HEK293T (cell line): ENCODE measurements at regions not wholly inside any gene's neighbourhood (a gene's known extent, or its start where the extent isn't known, plus 50 kb on each side); places are given as distances from the start of the nearest gene placed in this dataset.
"Not testable (repeated sequence)": the region's sequence is repeated elsewhere in the genome, so short reads cannot be mapped to it uniquely, and the experiment has no call there.

Experiments used
- CTCF ChIA-PET: fragments of 350-600 bp; formaldehyde crosslinking; extraction: SDS; loops from one replicate; lab custom pipeline; 2021; ENCODE audit warnings: antibody characterized with exemption, inconsistent platforms; lab: Yijun Ruan, JAX
- POLR2A ChIA-PET: fragments of 350-600 bp; formaldehyde crosslinking; extraction: SDS; loops from one replicate; lab custom pipeline; 2020; ENCODE audit warnings: antibody characterized with exemption, inconsistent platforms; lab: Yijun Ruan, JAX
- DNase-seq: peaks from one replicate; pipeline ENCODE4 v3.0.0; 2012; ENCODE audit warnings: mixed read lengths; ENCODE audit errors: extremely low spot score
- ARNT ChIP-seq: fragments of 450-650 bp; IDR thresholded peaks from 2 replicates; pipeline ENCODE4 v1.6.1; 2017; ENCODE audit warnings: mild to moderate bottlenecking
- BHLHE40 ChIP-seq: fragments of 450-650 bp; IDR thresholded peaks from 2 replicates; pipeline ENCODE4 v1.6.1; 2016; ENCODE audit warnings: mild to moderate bottlenecking, moderate library complexity, borderline replicate concordance
- CTBP1 ChIP-seq: fragments of 450-650 bp; IDR thresholded peaks from 2 replicates; pipeline ENCODE4 v1.6.1; 2016; ENCODE audit warnings: borderline replicate concordance
- ELF4 ChIP-seq: fragments of 450-650 bp; IDR thresholded peaks from 2 replicates; pipeline ENCODE4 v1.6.1; 2017; ENCODE audit warnings: antibody characterized with exemption
- FOXA1 ChIP-seq: fragments of 450-650 bp; IDR thresholded peaks from 2 replicates; pipeline ENCODE4 v1.6.1; 2016; ENCODE audit warnings: mild to moderate bottlenecking
- FOXK2 ChIP-seq: fragments of 450-650 bp; IDR thresholded peaks from 2 replicates; pipeline ENCODE4 v1.6.1; 2016; ENCODE audit warnings: mild to moderate bottlenecking
- FOXM1 ChIP-seq: fragments of 450-650 bp; IDR thresholded peaks from 2 replicates; pipeline ENCODE4 v1.6.1; 2017; ENCODE audit warnings: mild to moderate bottlenecking, borderline replicate concordance
- HDGF ChIP-seq: fragments of 450-650 bp; IDR thresholded peaks from 2 replicates; pipeline ENCODE4 v1.6.1; 2017; ENCODE audit warnings: antibody characterized with exemption, borderline replicate concordance
- L3MBTL2 ChIP-seq: fragments of 450-650 bp; conservative IDR thresholded peaks from 2 replicates; pipeline ENCODE4 v1.6.1; 2016; ENCODE audit warnings: mild to moderate bottlenecking
- LEF1 ChIP-seq: fragments of 450-650 bp; IDR thresholded peaks from 2 replicates; pipeline ENCODE4 v1.6.1; 2017; ENCODE audit warnings: mild to moderate bottlenecking, borderline replicate concordance
- NFRKB ChIP-seq: fragments of 450-650 bp; IDR thresholded peaks from 2 replicates; pipeline ENCODE4 v1.6.1; 2016; ENCODE audit warnings: mild to moderate bottlenecking, moderate library complexity
- PKNOX1 ChIP-seq: fragments of 450-650 bp; IDR thresholded peaks from 2 replicates; pipeline ENCODE4 v1.6.1; 2016
- SP1 ChIP-seq: fragments of 450-650 bp; IDR thresholded peaks from 2 replicates; pipeline ENCODE4 v1.6.1; 2017
- SUZ12 ChIP-seq: fragments of 450-650 bp; IDR thresholded peaks from 2 replicates; pipeline ENCODE4 v1.6.1; 2016; ENCODE audit warnings: mild to moderate bottlenecking
- TARDBP ChIP-seq: fragments of 450-650 bp; IDR thresholded peaks from 2 replicates; pipeline ENCODE4 v1.6.1; 2016
- ZNF384 ChIP-seq: fragments of 450-650 bp; IDR thresholded peaks from 2 replicates; pipeline ENCODE4 v1.6.1; 2016

DNA sequence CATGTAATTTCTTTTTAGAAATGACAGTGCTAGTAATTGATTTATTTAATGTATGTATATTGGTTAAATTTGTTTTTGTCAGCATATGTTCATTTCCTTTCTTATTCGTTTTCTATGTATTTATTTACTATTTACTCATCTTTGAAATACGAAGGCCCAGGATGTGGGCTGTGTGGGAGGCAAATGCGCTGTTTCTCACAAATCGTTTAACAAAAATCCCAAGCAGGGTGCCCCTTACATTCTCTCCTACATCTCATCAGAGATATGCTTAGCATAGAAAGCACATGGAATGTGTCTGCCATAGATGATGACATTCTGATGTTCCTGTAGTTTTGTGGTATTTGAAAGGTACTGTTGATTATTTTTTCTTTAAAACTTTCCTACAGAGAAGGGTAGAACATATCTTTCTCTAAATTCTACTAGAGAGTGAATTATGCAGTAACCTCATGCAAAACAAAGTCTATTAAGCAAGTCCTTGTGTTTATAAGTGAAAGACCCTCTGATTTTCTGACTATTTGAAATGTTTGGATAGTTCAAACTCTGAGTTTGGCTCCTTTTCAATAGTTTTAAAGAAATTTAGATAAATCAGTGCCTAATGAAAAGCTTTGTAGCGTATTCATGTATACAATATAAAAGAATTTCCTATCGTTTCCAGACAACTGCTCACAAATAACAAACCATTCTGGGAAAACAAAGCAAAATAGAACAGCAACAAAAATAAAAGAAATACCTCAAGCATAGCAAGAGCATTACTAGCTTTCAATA, 111.1 kb upstream of the VGLL3 start:
- ChIA-PET POLR2A (no interaction called here), CTCF (no interaction called here)
- TF ChIP-seq ARNT = no peak
- DNase-seq = no peak

DNA sequence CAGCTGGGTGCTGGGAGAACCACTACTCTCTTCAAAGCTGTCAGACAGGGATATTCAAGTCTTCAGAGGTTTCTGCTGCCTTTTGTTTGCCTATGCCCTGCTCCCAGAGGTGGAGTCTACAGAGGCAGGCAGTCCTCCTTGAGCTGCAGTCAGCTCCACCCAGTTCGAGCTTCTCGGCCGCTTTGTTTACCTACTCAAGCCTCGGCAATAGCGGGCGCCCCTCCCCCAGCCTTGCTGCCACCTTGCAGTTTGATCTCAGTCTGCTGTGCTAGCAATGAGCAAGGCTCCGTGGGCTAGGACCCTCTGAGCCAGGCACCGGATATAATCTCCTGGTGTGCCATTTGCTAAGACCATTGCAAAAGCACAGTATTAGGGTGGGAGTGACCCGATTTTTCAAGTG, 106.8 kb upstream of the VGLL3 start:
- DNase-seq, CTCF ChIA-PET, POLR2A ChIA-PET: not testable (repeated sequence)

- CTCF ChIA-PET = no interaction called here
- POLR2A ChIA-PET = no interaction called here
- no peak for TF ChIP-seq HDGF
- no peak for DNase-seq
Observed at GRCh38 chr3:87090631-87091030, 99.7 kb upstream of the VGLL3 start.

DNA sequence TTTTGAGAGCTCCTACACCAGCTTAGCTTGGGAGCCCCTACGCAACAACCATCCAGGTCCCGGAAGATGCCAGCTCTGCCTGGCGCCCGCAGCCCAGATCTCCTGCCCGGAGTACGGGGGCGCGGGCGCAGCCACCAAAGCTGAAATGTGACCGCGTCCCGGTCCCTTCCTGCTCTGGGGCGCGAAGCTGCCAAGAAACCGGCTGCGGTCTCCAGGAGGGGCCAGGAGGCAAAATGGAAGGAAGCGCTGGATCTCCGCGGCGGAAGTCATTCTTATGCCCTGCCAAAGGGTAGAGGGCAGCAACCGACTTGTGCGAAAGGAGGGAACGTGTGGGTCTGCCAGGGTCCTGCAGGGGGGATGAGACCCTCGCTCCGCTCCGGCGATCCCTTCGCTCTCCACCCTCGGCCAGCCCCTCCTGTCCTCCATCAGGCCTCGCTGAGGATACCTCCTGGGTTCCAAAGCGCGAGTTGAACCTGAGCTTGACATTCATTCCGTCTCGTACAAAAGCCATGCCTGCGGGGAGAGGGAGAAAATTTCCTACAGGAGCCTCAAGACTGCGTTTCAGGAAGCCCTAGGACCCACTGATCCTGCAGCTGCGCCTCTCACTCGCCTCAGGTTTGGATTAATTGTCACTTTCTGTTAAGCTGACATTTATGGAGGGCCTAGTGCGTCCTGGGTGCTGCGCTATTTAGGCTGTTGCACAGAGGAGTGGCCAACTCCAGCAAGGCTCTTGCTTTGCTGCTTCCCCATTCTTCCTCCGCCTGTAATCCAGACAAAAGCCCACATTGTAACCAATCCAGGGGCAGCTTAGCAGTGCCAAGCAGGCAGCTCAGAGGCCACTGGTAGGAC, 98.3 kb upstream of the VGLL3 start:
- ChIA-PET POLR2A (no interaction called here), CTCF (no interaction called here)
- no peak for TF ChIP-seq FOXK2
- no peak for TF ChIP-seq FOXA1
- no peak for TF ChIP-seq ELF4
- no peak for TF ChIP-seq CTBP1
- no peak for TF ChIP-seq ZNF384
- TF ChIP-seq ARNT = no peak
- TF ChIP-seq NFRKB = no peak
- no peak for TF ChIP-seq L3MBTL2
- no peak for TF ChIP-seq HDGF
- TF ChIP-seq TARDBP = no peak
- no peak for DNase-seq

DNA sequence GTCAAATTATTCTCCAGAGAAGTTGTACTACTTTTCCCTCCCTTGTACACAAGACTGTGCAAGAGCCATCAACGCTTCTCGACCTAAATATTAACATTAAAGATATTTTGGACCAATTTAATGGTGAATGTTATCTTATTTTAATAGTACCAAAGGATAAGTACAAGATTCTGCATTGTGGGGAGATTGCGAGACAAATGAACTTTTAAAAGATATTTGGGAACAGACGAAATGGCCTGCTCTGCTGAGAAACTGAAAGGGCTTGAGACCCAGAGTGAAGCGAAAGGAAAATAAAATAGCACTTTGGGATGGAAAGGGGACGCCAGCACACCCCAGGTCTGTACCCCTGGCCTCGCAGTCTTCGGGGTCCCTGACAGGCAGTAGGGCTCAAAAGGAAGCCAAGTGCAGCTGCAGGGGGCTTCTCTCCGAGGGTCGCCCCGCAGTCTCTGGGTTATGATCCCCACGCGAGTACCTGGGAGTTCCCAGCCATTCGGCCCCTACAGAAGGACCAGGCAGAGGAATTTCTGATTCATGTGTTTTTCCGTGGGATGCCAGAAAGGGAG, 97.6 kb upstream of the VGLL3 start:
- POLR2A ChIA-PET = no interaction called here
- TF ChIP-seq FOXA1 (no peak), HDGF (no peak)
- CTCF ChIA-PET = no interaction called here
- no peak for DNase-seq

DNA sequence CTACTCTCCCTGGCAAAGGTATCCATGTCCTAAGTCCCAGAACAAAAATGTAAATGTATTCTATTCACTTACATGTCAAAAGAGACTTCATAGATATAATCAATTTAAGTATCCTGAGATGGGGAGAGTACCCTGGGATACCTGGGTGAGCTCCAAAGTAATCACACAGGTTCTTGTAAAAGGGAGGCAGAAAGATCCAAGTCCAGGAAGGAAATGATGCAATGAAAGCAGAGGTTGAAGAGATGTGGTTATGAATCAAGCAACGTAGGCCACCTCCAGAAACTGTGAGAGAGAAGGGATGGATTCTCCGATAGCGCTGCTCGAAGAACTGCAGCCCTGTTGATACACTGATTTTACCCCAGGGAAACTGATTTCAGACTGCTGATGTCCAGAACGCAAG, 93.9 kb upstream of the VGLL3 start:
- POLR2A ChIA-PET = no interaction called here
- no peak for DNase-seq
- no peak for TF ChIP-seq FOXA1
- no peak for TF ChIP-seq CTBP1
- no peak for TF ChIP-seq SP1
- TF ChIP-seq BHLHE40 = no peak
- TF ChIP-seq TARDBP = no peak
- TF ChIP-seq LEF1 = no peak
- TF ChIP-seq L3MBTL2 = no peak
- no peak for TF ChIP-seq FOXK2
- TF ChIP-seq SUZ12 = no peak
- TF ChIP-seq ELF4 = no peak
- no peak for TF ChIP-seq PKNOX1
- TF ChIP-seq HDGF = no peak
- TF ChIP-seq ARNT = no peak
- TF ChIP-seq FOXM1 = no peak
- CTCF ChIA-PET = no interaction called here

DNA sequence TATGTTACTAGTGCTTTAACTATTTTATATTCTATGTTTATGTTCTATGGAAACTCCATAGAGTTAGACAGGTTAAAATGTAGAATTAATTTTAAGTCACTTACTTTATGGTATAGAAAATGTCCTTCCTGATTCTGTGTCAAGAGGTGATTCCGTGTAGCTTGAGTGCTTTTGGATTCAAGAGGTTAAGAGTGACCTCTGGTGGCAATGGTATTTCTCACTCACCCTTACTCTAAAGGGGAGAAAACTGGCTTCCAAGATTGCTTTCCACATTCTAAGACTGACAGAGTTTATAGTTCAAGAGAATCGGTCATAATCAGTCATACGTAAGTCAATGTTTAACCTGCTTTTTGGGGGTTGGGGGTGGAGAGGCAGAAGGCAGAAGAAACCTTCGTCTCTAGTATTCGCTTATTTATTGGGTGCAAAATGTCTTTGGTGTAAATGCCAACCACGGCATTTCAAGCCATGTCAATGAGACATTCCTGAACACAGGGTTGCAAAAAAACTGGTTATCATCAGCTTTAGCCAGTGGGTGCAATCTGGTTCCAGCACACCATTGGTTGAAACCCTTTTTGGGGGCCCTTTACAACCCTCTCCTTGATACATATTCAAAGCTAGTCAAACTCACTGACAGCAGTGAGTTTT, 92.0 kb upstream of the VGLL3 start:
- POLR2A ChIA-PET = no interaction called here
- CTCF ChIA-PET = interaction anchor here (0.6 to 2.1 kb wide), 5 partner anchors 13 to 308 kb away, joined by 3 to 6 read pairs (median 5); no protein-coding TSS in a partner anchor
- DNase-seq = peak; percentile 60
- TF ChIP-seq TARDBP (no peak), BHLHE40 (no peak), ELF4 (no peak), NFRKB (no peak), FOXA1 (no peak), SP1 (no peak), HDGF (no peak)

GRCh38 chr3:87077355-87077754, 86.4 kb upstream of the VGLL3 start:
- ChIA-PET POLR2A (no interaction called here), CTCF (no interaction called here)
- no peak for DNase-seq
- TF ChIP-seq PKNOX1 (no peak), ZNF384 (no peak), LEF1 (no peak), SUZ12 (no peak), FOXK2 (no peak), FOXA1 (no peak), NFRKB (no peak), FOXM1 (no peak), ARNT (no peak), CTBP1 (no peak), BHLHE40 (no peak), ELF4 (no peak), L3MBTL2 (no peak), TARDBP (no peak), HDGF (no peak), SP1 (no peak)
